ENCODE measurements at regions not wholly inside any gene's neighbourhood (a gene's known extent, or its start where the extent isn't known, plus 50 kb on each side); places are given as distances from the start of the nearest gene placed in this dataset.

DNA sequence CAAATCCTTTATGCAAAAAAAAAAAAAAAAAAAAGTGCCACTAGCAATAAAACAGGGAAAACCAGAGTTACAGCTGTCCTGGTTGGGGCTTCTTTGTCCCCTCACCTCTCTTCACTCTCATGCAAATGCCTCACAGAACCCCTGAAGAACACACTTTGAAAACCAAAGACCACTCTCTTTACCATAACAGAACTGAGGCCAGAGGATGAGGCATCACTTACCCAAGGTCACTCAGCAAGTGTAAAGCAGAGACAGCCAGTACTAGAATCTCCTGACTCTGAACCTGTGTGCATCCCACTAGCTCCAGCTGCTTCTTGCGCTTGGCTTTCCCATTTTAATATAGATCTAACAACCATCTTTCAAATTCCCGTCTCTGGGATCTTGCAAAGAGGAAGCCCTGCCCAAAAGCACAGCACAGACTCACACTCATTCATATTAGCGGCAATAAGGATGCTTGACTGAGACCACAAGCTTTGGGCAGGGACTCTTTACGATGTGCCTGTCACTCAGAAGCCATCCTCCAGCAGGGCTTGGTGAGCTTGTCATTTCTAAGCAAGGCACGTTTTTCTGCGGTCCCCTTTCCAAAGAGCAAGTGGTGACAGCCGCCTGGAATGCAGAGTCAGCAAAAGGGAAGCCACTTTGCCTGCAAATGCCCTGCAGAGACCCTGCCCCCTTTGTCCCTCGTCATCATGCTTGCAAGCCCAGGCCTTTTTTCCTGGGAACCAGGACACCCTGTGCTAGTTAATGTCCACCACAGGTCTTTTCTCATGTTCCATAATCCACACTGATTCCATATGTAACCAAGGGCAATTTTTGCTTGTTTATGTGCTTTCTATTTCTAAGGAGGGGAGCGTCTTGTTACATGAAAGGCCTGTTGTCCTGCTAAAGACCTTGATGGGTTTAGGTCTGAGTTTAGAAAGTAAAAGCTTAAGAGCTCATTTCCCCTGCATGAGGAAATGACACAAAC, 76.5 kb upstream of the NFIA start:
- Histone ChIP-seq H3K4me1 (ENCODE audit: insufficient read depth, low read length) (peaks cover 13% of the 10 kb centered on the region), H3K27ac (ENCODE audit: insufficient read length, low read depth, low read length) (peak overlapping the region; percentile 5), H2AFZ (ENCODE audit: low read length) (no peak overlapping the region), H2AK5ac (ENCODE audit: insufficient read length, low read length) (no peak overlapping the region), H3K79me2 (ENCODE audit: insufficient read depth, low read length) (no peaks in the 10 kb centered on the region), H4K91ac (ENCODE audit: insufficient read length, low read depth, low read length) (no peak overlapping the region), H3K9ac (ENCODE audit: extremely low read depth, insufficient read length, low read length) (no peak overlapping the region), H3K79me1 (ENCODE audit: insufficient read depth, low read depth, low read length, poor library complexity, severe bottlenecking) (no peaks in the 10 kb centered on the region), H4K8ac (replicated peaks; ENCODE audit: insufficient read length, low read depth, low read length) (no peak overlapping the region), H3K23ac (ENCODE audit: insufficient read length, low read depth, low read length) (no peak overlapping the region), H3K9me3 (ENCODE audit: control insufficient read depth, low read depth, low read length) (no peaks in the 10 kb centered on the region), H3K18ac (ENCODE audit: insufficient read length, low read depth, low read length) (no peak overlapping the region), H2BK15ac (ENCODE audit: low read depth, low read length) (no peak overlapping the region), H3T11ph (ENCODE audit: low read length) (no peak overlapping the region), H3K23me2 (ENCODE audit: insufficient read length, low read depth, low read length, poor library complexity, severe bottlenecking) (no peaks in the 10 kb centered on the region), H4K5ac (ENCODE audit: insufficient read length, low read depth, low read length) (no peak overlapping the region), H2BK20ac (ENCODE audit: low read depth, low read length, poor library complexity, severe bottlenecking) (no peak overlapping the region), H3K56ac (ENCODE audit: insufficient read length, low read depth, low read length) (no peak overlapping the region), H2BK120ac (ENCODE audit: low read depth, low read length, poor library complexity, severe bottlenecking) (no peak overlapping the region), H3K4ac (ENCODE audit: low read depth, low read length) (no peak overlapping the region), H3K27me3 (ENCODE audit: insufficient read depth, low read length) (no peaks in the 10 kb centered on the region), H2BK12ac (ENCODE audit: insufficient read length, low read depth, low read length) (no peak overlapping the region), H4K20me1 (ENCODE audit: control insufficient read depth, insufficient read depth, insufficient read length) (no peaks in the 10 kb centered on the region), H3K4me2 (ENCODE audit: insufficient read depth, insufficient read length, low read length) (peak overlapping the region; percentile 42), H2BK5ac (ENCODE audit: insufficient read length, low read length) (no peak overlapping the region), H3K14ac (ENCODE audit: insufficient read depth, low read length) (no peak overlapping the region)
- H3K9me3 Mint-ChIP-seq, result no peaks in the 10 kb centered on the region
- H3K4me1 Mint-ChIP-seq, result peaks cover 49 to 55% of the 10 kb centered on the region in 2 experiments
- WGBS (ENCODE audit: extremely low coverage, insufficient read length, low lambda C conversion rate), result no CpG with 5 or more reads among the region's 9 CpGs
- peaks cover 8% of the 10 kb centered on the region for H3K27me3 Mint-ChIP-seq (ENCODE audit: low read depth)
- peak; percentile 81 for DNase-seq
- H3K4me3 Mint-ChIP-seq, result peak overlapping the region; percentile 29 to 69
- TF ChIP-seq, protein P1, sequence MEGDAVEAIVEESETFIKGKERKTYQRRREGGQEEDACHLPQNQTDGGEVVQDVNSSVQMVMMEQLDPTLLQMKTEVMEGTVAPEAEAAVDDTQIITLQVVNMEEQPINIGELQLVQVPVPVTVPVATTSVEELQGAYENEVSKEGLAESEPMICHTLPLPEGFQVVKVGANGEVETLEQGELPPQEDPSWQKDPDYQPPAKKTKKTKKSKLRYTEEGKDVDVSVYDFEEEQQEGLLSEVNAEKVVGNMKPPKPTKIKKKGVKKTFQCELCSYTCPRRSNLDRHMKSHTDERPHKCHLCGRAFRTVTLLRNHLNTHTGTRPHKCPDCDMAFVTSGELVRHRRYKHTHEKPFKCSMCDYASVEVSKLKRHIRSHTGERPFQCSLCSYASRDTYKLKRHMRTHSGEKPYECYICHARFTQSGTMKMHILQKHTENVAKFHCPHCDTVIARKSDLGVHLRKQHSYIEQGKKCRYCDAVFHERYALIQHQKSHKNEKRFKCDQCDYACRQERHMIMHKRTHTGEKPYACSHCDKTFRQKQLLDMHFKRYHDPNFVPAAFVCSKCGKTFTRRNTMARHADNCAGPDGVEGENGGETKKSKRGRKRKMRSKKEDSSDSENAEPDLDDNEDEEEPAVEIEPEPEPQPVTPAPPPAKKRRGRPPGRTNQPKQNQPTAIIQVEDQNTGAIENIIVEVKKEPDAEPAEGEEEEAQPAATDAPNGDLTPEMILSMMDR (conservative IDR thresholded peaks at IDR 0.05), result no peak
- no peaks in the 10 kb centered on the region for H3K36me3 Mint-ChIP-seq (ENCODE audit: insufficient read depth in 1 of 3, low read depth in 3 of 3)
- peak overlapping the region; percentile 48 to 81 (median 63); a peak in 5 of 7 replicates for H3K27ac Mint-ChIP-seq
